Psoas muscle (tissue), 7 donors: ENCODE measurements at regions not wholly inside any gene's neighbourhood (a gene's known extent, or its start where the extent isn't known, plus 50 kb on each side); places are given as distances from the start of the nearest gene placed in this dataset.
"Not testable (repeated sequence)": the region's sequence is repeated elsewhere in the genome, so short reads cannot be mapped to it uniquely, and the experiment has no call there.

Experiments
- ATAC-seq, 4 donors: fragments of 200-7000 bp; cut with Tn5 transposase; one replicate each; pipeline ENCODE4 v1.9.1; 2020; ENCODE audit warnings: moderate library complexity in 3 of 4, mild to moderate bottlenecking in 2 of 4
- DNase-seq, 2 donors: peaks; one replicate each; pipeline ENCODE4 v3.0.0-alpha.2; 2020
- H3K27ac ChIP-seq: fragments of 200-600 bp; one replicate; pipeline ENCODE4 v1.8.0; 2022
- H3K27me3 ChIP-seq, 3 donors: fragments of 200-600 bp in 1 of 3; one replicate each; pipeline versions ENCODE4 v1.6.1 to v1.8.0; 2013 to 2022; ENCODE audit warnings: low read length in 2 of 3, mild to moderate bottlenecking in 2 of 3, moderate library complexity in 1 of 3; ENCODE audit not compliant: insufficient read depth in 3 of 3
- H3K36me3 ChIP-seq, 2 donors: fragments of 200-600 bp in 1 of 2; one replicate each; pipeline versions ENCODE4 v1.6.1 to v1.8.0; 2013 to 2022; ENCODE audit warnings: low read depth in 1 of 2, mild to moderate bottlenecking in 1 of 2, moderate library complexity in 1 of 2; ENCODE audit not compliant: insufficient read depth in 1 of 2
- H3K4me1 ChIP-seq: fragments of 200-600 bp; one replicate; pipeline ENCODE4 v1.8.0; 2022
- H3K4me3 ChIP-seq: fragments of 200-600 bp; one replicate; pipeline ENCODE4 v1.8.0; 2022; ENCODE audit warnings: mild to moderate bottlenecking
- H3K9me3 ChIP-seq: fragments of 200-600 bp; one replicate; pipeline ENCODE4 v1.8.0; 2022
- WGBS, 3 donors: extraction: QIAGEN DNeasy Blood & Tissue Kit; methylation state at CpG; one replicate each; pipeline versions ENCODE4 v1.1.6 to v1.1.7; 2013; 5-methylcytosine and 5-hydroxymethylcytosine counted together
- intact Hi-C, 2 donors: fragments of 100-400 bp; cut with DNase I; formaldehyde crosslinking; loops; one replicate each; pipeline versions ENCODE4 v1.11.0 to v1.14.2; 2022
- TF ChIP-seq, protein P1 (sequence below): fragments of 200-600 bp; IDR thresholded peaks from one replicate; pipeline ENCODE4 v1.8.0; 2022; ENCODE audit warnings: antibody characterized with exemption
- donor health status: healthy with polysubstance abuse.
- donor health status: DM: no; HTN: no; CAD: no; lungs with moderate emphysema.
- donor health status: Bipolar disorder and iron deficiency.
- donor health status: healthy.
- donor health status: DM: yes; HTN: yes; CAD: no.
- donor health status: DM: no; HTN: no; CAD: no.
- donor health status: DM: yes; HTN: yes; CAD: no.

DNA sequence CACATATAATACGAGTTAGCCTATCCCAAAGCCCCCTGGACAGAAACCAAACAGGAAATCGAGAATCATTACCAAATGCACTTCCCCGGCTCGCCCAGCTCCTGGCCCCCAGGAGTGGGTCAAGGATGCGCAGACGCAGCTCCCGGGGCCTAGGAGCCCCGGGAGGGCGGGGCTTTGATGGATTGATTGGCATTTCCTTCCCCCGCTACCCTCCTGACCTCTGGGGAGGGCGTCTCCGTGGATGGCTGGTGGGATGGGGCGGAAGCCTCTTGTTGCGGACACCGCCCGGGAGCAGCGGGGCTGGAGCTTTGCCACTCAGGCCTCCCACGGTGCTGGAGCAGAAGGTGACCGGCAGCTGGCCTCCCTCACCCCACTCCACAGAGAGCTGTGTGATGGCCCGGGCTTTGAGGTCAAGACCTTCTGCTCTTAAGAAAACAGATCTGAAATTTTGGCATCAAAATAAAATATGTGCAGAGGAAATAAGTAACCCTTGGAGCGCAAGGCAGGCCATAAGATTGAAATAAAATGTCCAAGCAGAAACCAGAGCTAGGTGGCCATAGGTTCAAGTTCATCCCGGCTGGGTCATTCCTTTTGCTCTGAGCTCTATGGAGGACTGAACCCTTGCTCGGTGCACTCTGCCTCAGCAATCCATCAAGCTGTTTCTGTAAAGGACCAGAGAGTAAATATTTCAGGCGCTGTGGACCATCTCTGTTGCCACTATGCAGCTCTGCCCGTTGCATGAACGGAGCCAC lies 262.3 kb downstream of the SOX9 start:
- no peak overlapping the region for H3K27ac ChIP-seq
- TF ChIP-seq, protein P1, sequence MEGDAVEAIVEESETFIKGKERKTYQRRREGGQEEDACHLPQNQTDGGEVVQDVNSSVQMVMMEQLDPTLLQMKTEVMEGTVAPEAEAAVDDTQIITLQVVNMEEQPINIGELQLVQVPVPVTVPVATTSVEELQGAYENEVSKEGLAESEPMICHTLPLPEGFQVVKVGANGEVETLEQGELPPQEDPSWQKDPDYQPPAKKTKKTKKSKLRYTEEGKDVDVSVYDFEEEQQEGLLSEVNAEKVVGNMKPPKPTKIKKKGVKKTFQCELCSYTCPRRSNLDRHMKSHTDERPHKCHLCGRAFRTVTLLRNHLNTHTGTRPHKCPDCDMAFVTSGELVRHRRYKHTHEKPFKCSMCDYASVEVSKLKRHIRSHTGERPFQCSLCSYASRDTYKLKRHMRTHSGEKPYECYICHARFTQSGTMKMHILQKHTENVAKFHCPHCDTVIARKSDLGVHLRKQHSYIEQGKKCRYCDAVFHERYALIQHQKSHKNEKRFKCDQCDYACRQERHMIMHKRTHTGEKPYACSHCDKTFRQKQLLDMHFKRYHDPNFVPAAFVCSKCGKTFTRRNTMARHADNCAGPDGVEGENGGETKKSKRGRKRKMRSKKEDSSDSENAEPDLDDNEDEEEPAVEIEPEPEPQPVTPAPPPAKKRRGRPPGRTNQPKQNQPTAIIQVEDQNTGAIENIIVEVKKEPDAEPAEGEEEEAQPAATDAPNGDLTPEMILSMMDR = no peak
- peak in 1 of 2 donors; percentile 77 for DNase-seq
- no peaks in the 10 kb centered on the region for H3K27me3 ChIP-seq
- ATAC-seq = peak in 1 of 4 donors; percentile 30
- H3K4me3 ChIP-seq = no peak overlapping the region
- intact Hi-C loops = no loop called here
- no peaks in the 10 kb centered on the region for H3K4me1 ChIP-seq
- H3K9me3 ChIP-seq = no peaks in the 10 kb centered on the region
- H3K36me3 ChIP-seq = no peaks in the 10 kb centered on the region
- WGBS, 3 donors = 46 to 49% (median 48%) methylated on average over 26 of the region's 26 CpGs

DNA sequence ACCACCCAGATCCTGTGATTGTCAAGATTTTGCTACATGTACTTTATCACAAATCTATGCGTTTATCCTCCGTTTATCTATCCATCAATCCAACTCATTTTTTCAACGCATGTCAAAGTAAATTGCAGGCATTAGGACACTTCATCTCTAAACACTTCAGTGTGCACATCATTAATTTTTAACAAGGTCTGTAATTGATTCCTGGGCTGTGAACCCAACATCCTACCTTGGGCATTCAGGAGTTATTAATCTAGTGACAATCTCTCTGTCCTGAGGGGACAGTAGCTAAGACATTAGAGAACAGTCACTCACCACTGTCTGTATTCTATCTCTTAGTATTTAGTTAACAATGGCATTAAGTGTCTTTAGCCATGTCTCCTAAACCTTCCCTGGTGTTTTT lies 264.7 kb downstream of the SOX9 start:
- 94 to 97% (median 95%) methylated on average over 3 of the region's 3 CpGs for WGBS, 3 donors
- intact Hi-C loops = no loop called here
- DNase-seq (no peak), ATAC-seq (no peak)
- Histone ChIP-seq H3K4me3 (no peak overlapping the region), H3K9me3 (no peaks in the 10 kb centered on the region), H3K27ac (no peak overlapping the region), H3K4me1 (no peaks in the 10 kb centered on the region), H3K36me3 (no peaks in the 10 kb centered on the region), H3K27me3 (no peaks in the 10 kb centered on the region)
- TF ChIP-seq, protein P1 = no peak

DNA sequence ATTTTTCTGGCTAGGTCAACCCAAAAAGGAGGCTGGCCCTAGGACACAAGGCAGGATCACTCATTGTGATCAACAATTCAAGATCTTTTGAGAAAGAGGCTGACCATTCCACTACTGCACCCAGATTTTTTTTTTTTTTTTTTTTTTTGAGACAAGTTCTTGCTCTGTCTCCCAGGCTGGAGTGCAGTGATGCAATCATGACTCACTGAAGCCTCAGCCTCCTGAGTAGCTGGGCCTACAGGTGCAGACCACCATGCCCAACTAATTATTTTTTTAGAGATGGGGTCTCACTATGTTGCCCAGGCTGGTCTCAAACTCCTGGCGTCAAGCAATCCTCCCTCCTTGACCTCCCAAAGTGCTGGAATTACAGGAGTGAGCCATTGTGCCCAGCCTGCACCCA lies 265.4 kb downstream of the SOX9 start:
- not testable (repeated sequence) for H3K27ac ChIP-seq, H3K4me3 ChIP-seq, DNase-seq, H3K36me3 ChIP-seq, H3K27me3 ChIP-seq, H3K9me3 ChIP-seq, ATAC-seq, H3K4me1 ChIP-seq
- WGBS, 3 donors = 94 to 100% (median 100%) methylated on average over 1 of the region's 1 CpG
- intact Hi-C loops = loop anchor here in 1 of 2 donors (2.0 kb wide), 1 partner anchor 21 kb away; no protein-coding TSS in a partner anchor

DNA sequence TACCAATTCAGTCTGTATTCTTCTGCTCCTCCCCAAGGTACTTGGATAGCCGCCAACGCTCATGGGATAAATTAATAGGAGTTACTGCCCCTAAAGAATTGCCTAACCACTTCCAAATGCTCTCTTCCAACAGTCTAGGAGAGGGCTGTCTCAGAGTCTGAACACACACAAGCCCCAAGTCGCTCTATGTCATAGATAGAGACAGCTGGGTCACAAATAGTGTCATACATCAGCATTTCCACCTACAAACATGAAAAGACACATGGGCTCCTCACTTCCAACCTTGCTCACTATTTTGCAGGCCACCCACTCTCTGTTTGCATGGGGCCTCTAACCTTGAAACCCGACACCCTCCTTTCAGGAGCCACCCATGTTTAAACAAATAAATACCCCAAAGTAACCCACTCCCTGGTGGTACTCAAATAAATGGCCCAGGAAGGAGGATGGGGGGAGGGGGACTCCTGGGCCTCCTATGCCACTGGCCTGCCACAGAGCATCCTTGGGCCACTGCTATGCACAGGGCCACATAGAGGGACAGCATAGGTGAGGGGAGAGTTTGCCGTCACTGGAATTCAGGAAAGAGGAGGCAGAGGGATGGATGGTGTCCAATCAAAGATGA lies 265.9 kb downstream of the SOX9 start:
- TF ChIP-seq, protein P1 = no peak
- ATAC-seq (no peak), DNase-seq (no peak)
- no peaks in the 10 kb centered on the region for H3K36me3 ChIP-seq
- 68 to 82% (median 76%) methylated on average over 5 of the region's 5 CpGs for WGBS, 3 donors
- intact Hi-C loops = loop anchor here in 1 of 2 donors (2.0 kb wide), 1 partner anchor 20 kb away; no protein-coding TSS in a partner anchor
- no peak overlapping the region for H3K27ac ChIP-seq
- H3K4me1 ChIP-seq = no peaks in the 10 kb centered on the region
- no peak overlapping the region for H3K4me3 ChIP-seq
- H3K9me3 ChIP-seq = no peaks in the 10 kb centered on the region
- H3K27me3 ChIP-seq = no peaks in the 10 kb centered on the region

DNA sequence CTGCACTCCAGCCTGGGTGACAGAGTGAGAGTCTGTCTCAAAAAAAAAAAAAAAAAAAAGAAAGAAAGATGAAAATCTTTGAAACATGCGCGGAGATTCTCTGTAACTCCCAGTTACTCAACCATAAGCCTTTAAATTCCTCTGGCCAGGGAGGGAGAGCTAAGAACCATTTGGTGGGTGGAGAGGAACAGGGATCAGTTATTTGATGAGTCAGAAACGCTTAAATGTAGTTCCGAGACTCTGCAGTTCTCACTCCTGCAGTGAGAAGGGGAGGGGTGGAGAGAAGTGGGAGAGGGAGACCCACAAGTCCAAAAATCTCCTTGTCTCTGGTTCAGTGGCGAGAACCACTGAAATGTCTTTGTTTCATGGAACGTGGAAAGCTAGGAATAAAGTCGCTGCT lies 266.7 kb downstream of the SOX9 start:
- Histone ChIP-seq H3K27ac (no peak overlapping the region), H3K4me1 (no peaks in the 10 kb centered on the region), H3K27me3 (no peaks in the 10 kb centered on the region), H3K4me3 (no peak overlapping the region), H3K36me3 (no peaks in the 10 kb centered on the region), H3K9me3 (no peaks in the 10 kb centered on the region)
- TF ChIP-seq, protein P1 = no peak
- 59 to 71% (median 70%) methylated on average over 7 of the region's 7 CpGs for WGBS, 3 donors
- DNase-seq (no peak), ATAC-seq (no peak)
- intact Hi-C loops = loop anchor here in 1 of 2 donors (2.0 kb wide), 1 partner anchor 19 kb away; no protein-coding TSS in a partner anchor
